ENCODE measurements at regions not wholly inside any gene's neighbourhood (a gene's known extent, or its start where the extent isn't known, plus 50 kb on each side); places are given as distances from the start of the nearest gene placed in this dataset.

GRCh38 chr5:39711821-39712220 lies 287.0 kb upstream of the DAB2 start:
- TF ChIP-seq POLR2A (IDR thresholded peaks at IDR 0.05): no peak
- TF ChIP-seq CTCF (IDR thresholded peaks at IDR 0.05): no peak
- TF ChIP-seq EP300 (IDR thresholded peaks at IDR 0.05; ENCODE audit: low read depth): no peak
- no peak for TF ChIP-seq POLR2AphosphoS5 (IDR thresholded peaks at IDR 0.05)

Measured in transverse colon (tissue), 4 donors.